Common myeloid progenitor, CD34-positive (primary cell): ENCODE measurements at regions not wholly inside any gene's neighbourhood (a gene's known extent, or its start where the extent isn't known, plus 50 kb on each side); places are given as distances from the start of the nearest gene placed in this dataset.
A peak's percentile ranks its signal among the peaks of the same experiment; 100 is the strongest.

ENCODE experiments used
- CTCF ChIA-PET: fragments of 350-600 bp; sonication (Branson Sonifier 250); formaldehyde crosslinking; loops from one replicate; lab custom pipeline; 2021; ENCODE audit warnings: antibody characterized with exemption; lab: Charles Lee
- POLR2A ChIA-PET: fragments of 350-600 bp; sonication (Branson Sonifier 250); formaldehyde crosslinking; loops from one replicate; lab custom pipeline; 2021; ENCODE audit warnings: antibody characterized with exemption; lab: Charles Lee
- DNase-seq, 3 donors: peaks; one replicate each; pipeline versions ENCODE4 v3.0.0 to v3.0.0-alpha.2; 2013
- H3K27ac ChIP-seq, 2 experiments: 1 replicate in 1 of 2; 2 replicates in 1 of 2; pipeline ENCODE4 v1.7.0; 2013; ENCODE audit warnings: inconsistent platforms in 2 of 2, low read length in 2 of 2, mild to moderate bottlenecking in 2 of 2, low read depth in 1 of 2, moderate library complexity in 1 of 2; ENCODE audit not compliant: severe bottlenecking in 2 of 2, insufficient read depth in 1 of 2, poor library complexity in 1 of 2
- H3K27me3 ChIP-seq, 5 experiments: replicated peaks in 2 of 5; 1 replicate in 3 of 5; 2 replicates in 2 of 5; pipeline versions ENCODE4 v1.6.1 to v1.7.0; 2013; ENCODE audit warnings: low read length in 4 of 5, mild to moderate bottlenecking in 2 of 5, moderate library complexity in 2 of 5, inconsistent platforms in 1 of 5; ENCODE audit not compliant: insufficient read depth in 5 of 5, control insufficient read depth in 4 of 5
- H3K36me3 ChIP-seq, 4 experiments: 1 replicate in 2 of 4; 2 replicates in 2 of 4; pipeline versions ENCODE4 v1.6.1 to v1.7.0; 2013; ENCODE audit warnings: low read length in 3 of 4, control low read depth in 1 of 4, mild to moderate bottlenecking in 1 of 4; ENCODE audit not compliant: control insufficient read depth in 4 of 4, insufficient read depth in 4 of 4
- H3K4me1 ChIP-seq, 4 experiments: 1 replicate in 3 of 4; 2 replicates in 1 of 4; pipeline versions ENCODE4 v1.6.1 to v1.7.1; 2013; ENCODE audit warnings: low read length in 3 of 4, mild to moderate bottlenecking in 3 of 4, control low read depth in 1 of 4, inconsistent platforms in 1 of 4, moderate library complexity in 1 of 4; ENCODE audit not compliant: control insufficient read depth in 4 of 4, insufficient read depth in 4 of 4; ENCODE audit errors: control extremely low read depth in 1 of 4
- H3K4me3 ChIP-seq, 7 experiments: 1 replicate in 4 of 7; 2 replicates in 3 of 7; pipeline versions ENCODE4 v1.5.1 to v1.7.0; 2013; ENCODE audit warnings: mild to moderate bottlenecking in 7 of 7, low read length in 6 of 7, moderate library complexity in 6 of 7, inconsistent platforms in 2 of 7, low read depth in 2 of 7, control low read depth in 1 of 7; ENCODE audit not compliant: insufficient read depth in 4 of 7, control insufficient read depth in 1 of 7; ENCODE audit errors: extremely low read depth in 1 of 7
- H3K9me3 ChIP-seq, 5 experiments: 1 replicate in 4 of 5; 2 replicates in 1 of 5; pipeline versions ENCODE4 v1.6.1 to v1.7.1; 2013; ENCODE audit warnings: low read length in 4 of 5, mild to moderate bottlenecking in 2 of 5, inconsistent platforms in 1 of 5, low read depth in 1 of 5, moderate library complexity in 1 of 5; ENCODE audit not compliant: control insufficient read depth in 4 of 5, insufficient read depth in 2 of 5; ENCODE audit errors: control extremely low read depth in 1 of 5
- WGBS: methylation state at CpG from one replicate; pipeline ENCODE4 v1.1.5; 2013; ENCODE audit not compliant: insufficient coverage; 5-methylcytosine and 5-hydroxymethylcytosine counted together

GRCh38 chr6:163687075-163687474, 272.6 kb downstream of the QKI start:
- H3K27ac ChIP-seq: no peak overlapping the region
- no peak for DNase-seq
- no peaks in the 10 kb centered on the region for H3K36me3 ChIP-seq
- H3K4me1 ChIP-seq: no peaks in the 10 kb centered on the region
- POLR2A ChIA-PET: no interaction called here
- CTCF ChIA-PET: no interaction called here
- WGBS: 100% methylated on average over 2 of the region's 2 CpGs
- no peak overlapping the region for H3K4me3 ChIP-seq
- H3K27me3 ChIP-seq: peaks cover 0 to 23% (median 5%) of the 10 kb centered on the region in 5 experiments
- peaks cover 0 to 7% (median 0%) of the 10 kb centered on the region in 5 experiments for H3K9me3 ChIP-seq

GRCh38 chr6:163686301-163686700, 271.8 kb downstream of the QKI start:
- Histone ChIP-seq H3K4me1 (no peaks in the 10 kb centered on the region), H3K9me3 (peaks cover 0 to 7% (median 0%) of the 10 kb centered on the region in 5 experiments), H3K4me3 (no peak overlapping the region), H3K36me3 (no peaks in the 10 kb centered on the region), H3K27ac (no peak overlapping the region), H3K27me3 (peaks cover 0 to 23% (median 5%) of the 10 kb centered on the region in 5 experiments)
- no peak for DNase-seq
- no CpG with 5 or more reads among the region's 2 CpGs for WGBS
- ChIA-PET POLR2A (no interaction called here), CTCF (no interaction called here)

GRCh38 chr6:163683105-163683622, 268.6 kb downstream of the QKI start:
- H3K4me3 ChIP-seq: no peak overlapping the region
- WGBS: no CpG with 5 or more reads among the region's 1 CpG
- POLR2A ChIA-PET: no interaction called here
- H3K27me3 ChIP-seq: peaks cover 0 to 18% (median 3%) of the 10 kb centered on the region in 5 experiments
- no peaks in the 10 kb centered on the region for H3K36me3 ChIP-seq
- no peaks in the 10 kb centered on the region for H3K4me1 ChIP-seq
- CTCF ChIA-PET: no interaction called here
- peaks cover 0 to 7% (median 0%) of the 10 kb centered on the region in 5 experiments for H3K9me3 ChIP-seq
- H3K27ac ChIP-seq: no peak overlapping the region
- no peak for DNase-seq

GRCh38 chr6:163679753-163680152, 265.2 kb downstream of the QKI start:
- POLR2A ChIA-PET: no interaction called here
- peaks cover 0 to 13% (median 2%) of the 10 kb centered on the region in 5 experiments for H3K27me3 ChIP-seq
- CTCF ChIA-PET: interaction anchor here (1.4 kb wide), 1 partner anchor 10 kb away, joined by 3 read pairs; no protein-coding TSS in a partner anchor
- 50% methylated on average over 5 of the region's 5 CpGs for WGBS
- H3K36me3 ChIP-seq: no peaks in the 10 kb centered on the region
- peak; percentile 15 to 51 (median 32) for DNase-seq
- H3K9me3 ChIP-seq: peaks cover 0 to 7% (median 0%) of the 10 kb centered on the region in 5 experiments
- H3K4me3 ChIP-seq: no peak overlapping the region
- H3K27ac ChIP-seq: no peak overlapping the region
- no peaks in the 10 kb centered on the region for H3K4me1 ChIP-seq

GRCh38 chr6:163679012-163679660, 264.6 kb downstream of the QKI start:
- DNase-seq: no peak
- H3K4me1 ChIP-seq: no peaks in the 10 kb centered on the region
- H3K27ac ChIP-seq: no peak overlapping the region
- 93% methylated on average over 3 of the region's 3 CpGs for WGBS
- H3K36me3 ChIP-seq: no peaks in the 10 kb centered on the region
- H3K27me3 ChIP-seq: peaks cover 0 to 14% (median 2%) of the 10 kb centered on the region in 5 experiments
- ChIA-PET POLR2A (no interaction called here), CTCF (interaction anchor here (1.4 kb wide), 1 partner anchor 9 kb away, joined by 3 read pairs; no protein-coding TSS in a partner anchor)
- peaks cover 0 to 7% (median 0%) of the 10 kb centered on the region in 5 experiments for H3K9me3 ChIP-seq
- no peak overlapping the region for H3K4me3 ChIP-seq

GRCh38 chr6:163675611-163676010, 261.1 kb downstream of the QKI start:
- H3K4me1 ChIP-seq: no peaks in the 10 kb centered on the region
- no peaks in the 10 kb centered on the region for H3K36me3 ChIP-seq
- H3K4me3 ChIP-seq: no peak overlapping the region
- POLR2A ChIA-PET: no interaction called here
- no peaks in the 10 kb centered on the region for H3K9me3 ChIP-seq
- H3K27ac ChIP-seq: no peak overlapping the region
- no peak for DNase-seq
- CTCF ChIA-PET: interaction anchor here (0.6 kb wide), 1 partner anchor 105 kb away, joined by 7 read pairs; no protein-coding TSS in a partner anchor
- peaks cover 0 to 32% (median 2%) of the 10 kb centered on the region in 5 experiments for H3K27me3 ChIP-seq

GRCh38 chr6:163672710-163673109, 258.2 kb downstream of the QKI start:
- WGBS: 100% methylated on average over 1 of the region's 3 CpGs
- POLR2A ChIA-PET: no interaction called here
- Histone ChIP-seq H3K9me3 (no peaks in the 10 kb centered on the region), H3K4me1 (peaks cover 0 to 9% (median 5%) of the 10 kb centered on the region in 4 experiments), H3K36me3 (no peaks in the 10 kb centered on the region), H3K27me3 (peaks cover 0 to 42% (median 5%) of the 10 kb centered on the region in 5 experiments), H3K27ac (no peak overlapping the region), H3K4me3 (no peak overlapping the region)
- CTCF ChIA-PET: no interaction called here
- DNase-seq: no peak
